B cell (primary cell): ENCODE measurements at regions not wholly inside any gene's neighbourhood (a gene's known extent, or its start where the extent isn't known, plus 50 kb on each side); places are given as distances from the start of the nearest gene placed in this dataset.

ENCODE experiments used
- EZH2 ChIP-seq: IDR thresholded peaks from 2 replicates; pipeline ENCODE4 v1.6.1; 2012; ENCODE audit warnings: borderline replicate concordance, low read depth, mild to moderate bottlenecking, moderate library complexity, low read length; ENCODE audit not compliant: insufficient read depth, poor library complexity, severe bottlenecking
- TF ChIP-seq, protein P1 (sequence below): fragments of 200-600 bp; IDR thresholded peaks from one replicate; pipeline ENCODE4 v1.8.0; 2022; ENCODE audit warnings: antibody characterized with exemption, mild to moderate bottlenecking

DNA sequence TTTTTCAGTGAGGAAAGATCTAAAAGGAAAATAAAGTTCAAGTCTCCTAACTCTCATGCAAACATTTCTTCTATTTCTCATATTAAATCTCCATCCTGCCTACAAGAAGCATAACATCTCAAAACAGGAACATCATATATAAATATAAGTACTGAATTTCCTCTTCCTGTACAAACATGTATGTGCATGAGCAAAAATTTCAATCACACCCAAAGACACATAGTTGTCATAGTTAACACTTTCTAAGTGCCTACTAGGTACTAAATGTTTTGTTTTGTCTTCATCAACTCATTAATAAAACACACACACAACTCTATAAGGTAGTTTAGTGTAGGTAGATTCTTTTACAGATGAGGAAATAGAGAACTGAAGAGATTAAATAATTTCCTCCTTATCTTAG lies 237.1 kb upstream of the ADGRL2 start:
- TF ChIP-seq, protein P1, sequence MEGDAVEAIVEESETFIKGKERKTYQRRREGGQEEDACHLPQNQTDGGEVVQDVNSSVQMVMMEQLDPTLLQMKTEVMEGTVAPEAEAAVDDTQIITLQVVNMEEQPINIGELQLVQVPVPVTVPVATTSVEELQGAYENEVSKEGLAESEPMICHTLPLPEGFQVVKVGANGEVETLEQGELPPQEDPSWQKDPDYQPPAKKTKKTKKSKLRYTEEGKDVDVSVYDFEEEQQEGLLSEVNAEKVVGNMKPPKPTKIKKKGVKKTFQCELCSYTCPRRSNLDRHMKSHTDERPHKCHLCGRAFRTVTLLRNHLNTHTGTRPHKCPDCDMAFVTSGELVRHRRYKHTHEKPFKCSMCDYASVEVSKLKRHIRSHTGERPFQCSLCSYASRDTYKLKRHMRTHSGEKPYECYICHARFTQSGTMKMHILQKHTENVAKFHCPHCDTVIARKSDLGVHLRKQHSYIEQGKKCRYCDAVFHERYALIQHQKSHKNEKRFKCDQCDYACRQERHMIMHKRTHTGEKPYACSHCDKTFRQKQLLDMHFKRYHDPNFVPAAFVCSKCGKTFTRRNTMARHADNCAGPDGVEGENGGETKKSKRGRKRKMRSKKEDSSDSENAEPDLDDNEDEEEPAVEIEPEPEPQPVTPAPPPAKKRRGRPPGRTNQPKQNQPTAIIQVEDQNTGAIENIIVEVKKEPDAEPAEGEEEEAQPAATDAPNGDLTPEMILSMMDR = no peak
- TF ChIP-seq EZH2 = no peak
